PC-3 (cell line): ENCODE measurements at regions not wholly inside any gene's neighbourhood (a gene's known extent, or its start where the extent isn't known, plus 50 kb on each side); places are given as distances from the start of the nearest gene placed in this dataset.
A peak's percentile ranks its signal among the peaks of the same experiment; 100 is the strongest.

Source experiments
- ATAC-seq: fragments of 200-7000 bp; cut with Tn5 transposase; 2 replicates; pipeline ENCODE4 v1.9.1; 2020; ENCODE audit warnings: mild to moderate bottlenecking, moderate library complexity
- BruUV-seq: library from RNA; stranded (reverse); fragments of 400-500 nt; replicated peaks from 2 replicates; lab custom pipeline; 2021; lab: Mats Ljungman, UMichigan
- CTCF ChIA-PET: fragments of 300-600 bp; sonication (Branson Sonifier 250); formaldehyde crosslinking; loops from one replicate; lab custom pipeline; 2022; ENCODE audit warnings: antibody characterized with exemption; lab: Charles Lee
- POLR2A ChIA-PET: fragments of 300-600 bp; sonication (Branson Sonifier 250); formaldehyde crosslinking; loops from one replicate; lab custom pipeline; 2022; ENCODE audit warnings: antibody characterized with exemption; ENCODE audit not compliant: unreplicated experiment; lab: Charles Lee
- DNase-seq: peaks from one replicate; pipeline ENCODE4 v3.0.0-alpha.2; 2015
- H2AFZ ChIP-seq: fragments of 300-600 bp; sonication (generic); 2 replicates; pipeline ENCODE4 v1.6.0; 2016; ENCODE audit warnings: antibody characterized with exemption, low read length
- H3F3A ChIP-seq: fragments of 300-600 bp; sonication (generic); one replicate; pipeline ENCODE4 v1.6.0; 2017; ENCODE audit warnings: antibody characterized with exemption, low read length, control low read depth, mild to moderate bottlenecking; ENCODE audit not compliant: unreplicated experiment
- H3K27ac ChIP-seq: fragments of 300-600 bp; sonication (generic); 2 replicates; pipeline ENCODE4 v1.5.1; 2016; ENCODE audit warnings: mild to moderate bottlenecking, low read length
- H3K27me3 ChIP-seq: fragments of 300-600 bp; sonication (generic); 2 replicates; pipeline ENCODE4 v1.6.1; 2016; ENCODE audit warnings: low read length, mixed read lengths
- H3K36me3 ChIP-seq: fragments of 300-600 bp; sonication (generic); 2 replicates; pipeline ENCODE4 v1.6.1; 2016; ENCODE audit warnings: low read depth, mixed run types, low read length, mixed read lengths
- H3K4me1 ChIP-seq: fragments of 300-600 bp; sonication (generic); 2 replicates; pipeline ENCODE4 v1.5.1; 2016; ENCODE audit warnings: low read length; ENCODE audit not compliant: insufficient read depth
- H3K4me2 ChIP-seq: fragments of 300-600 bp; sonication (generic); 2 replicates; pipeline ENCODE4 v1.6.0; 2016; ENCODE audit warnings: low read length
- H3K4me3 ChIP-seq: fragments of 300-600 bp; sonication (generic); 2 replicates; pipeline ENCODE4 v1.5.1; 2016; ENCODE audit warnings: mild to moderate bottlenecking, low read length, mixed read lengths
- H3K79me2 ChIP-seq: fragments of 300-600 bp; sonication (generic); 2 replicates; pipeline ENCODE4 v1.6.1; 2017; ENCODE audit warnings: low read length, mixed read lengths
- H3K9ac ChIP-seq: fragments of 300-600 bp; sonication (generic); 2 replicates; pipeline ENCODE4 v1.6.0; 2016; ENCODE audit warnings: mild to moderate bottlenecking, low read length
- H3K9me2 ChIP-seq: fragments of 300-600 bp; sonication (generic); replicated peaks from 2 replicates; pipeline ENCODE4 v1.6.1; 2016; ENCODE audit warnings: mixed run types, low read length, mixed read lengths
- H3K9me3 ChIP-seq: fragments of 300-600 bp; sonication (generic); 2 replicates; pipeline ENCODE4 v1.6.1; 2016; ENCODE audit warnings: low read length, mixed read lengths
- H4K20me1 ChIP-seq: fragments of 300-600 bp; sonication (generic); 2 replicates; pipeline ENCODE4 v1.6.1; 2016; ENCODE audit warnings: low read length, mixed read lengths
- CTCF ChIP-seq: fragments of 300-600 bp; sonication (generic); conservative IDR thresholded peaks from 2 replicates; pipeline ENCODE4 v1.5.1; 2017; ENCODE audit warnings: antibody characterized with exemption, low read depth, mild to moderate bottlenecking, low read length
- EZH2 ChIP-seq: fragments of 300-600 bp; sonication (generic); IDR thresholded peaks from one replicate; pipeline ENCODE4 v1.6.1; 2017; ENCODE audit warnings: antibody characterized with exemption, mild to moderate bottlenecking, low read length; ENCODE audit not compliant: unreplicated experiment
- EZH2phosphoT487 ChIP-seq: fragments of 300-600 bp; sonication (generic); IDR thresholded peaks from 2 replicates; pipeline ENCODE4 v1.6.1; 2018; ENCODE audit warnings: mild to moderate bottlenecking, antibody characterized with exemption, low read length, borderline replicate concordance
- intact Hi-C: fragments of 100-400 bp; cut with micrococcal nuclease; formaldehyde crosslinking; loops from 2 replicates; pipeline ENCODE4 v1.9.0; 2023

DNA sequence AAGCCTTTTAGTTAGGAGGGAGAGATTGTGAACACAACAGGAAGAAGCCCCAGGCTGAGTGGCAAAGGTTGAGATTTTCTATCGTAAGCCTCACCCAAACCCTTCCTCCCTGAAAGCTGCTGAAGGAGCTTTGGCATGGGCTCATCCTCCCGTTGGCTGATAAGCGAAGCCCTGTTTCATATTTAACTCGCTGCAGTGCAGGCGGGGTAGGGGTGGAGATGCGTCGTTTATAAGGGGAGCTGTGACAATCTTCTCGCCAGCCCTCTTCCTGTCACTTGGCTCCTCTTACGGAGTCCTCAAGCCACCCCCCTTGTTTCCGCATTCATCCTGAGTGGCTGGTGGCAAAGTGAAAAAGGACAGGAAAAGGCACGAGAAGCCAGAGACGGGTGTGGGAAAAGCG lies 137.0 kb downstream of the OR4C45 start:
- no TSS peak for BruUV-seq
- Histone ChIP-seq H3F3A (no peaks in the 10 kb centered on the region), H4K20me1 (no peaks in the 10 kb centered on the region), H3K79me2 (no peaks in the 10 kb centered on the region), H2AFZ (no peak overlapping the region), H3K4me3 (no peak overlapping the region), H3K4me1 (no peaks in the 10 kb centered on the region), H3K9me3 (no peaks in the 10 kb centered on the region), H3K27ac (no peak overlapping the region), H3K36me3 (no peaks in the 10 kb centered on the region), H3K9ac (no peak overlapping the region), H3K9me2 (no peaks in the 10 kb centered on the region), H3K27me3 (no peaks in the 10 kb centered on the region), H3K4me2 (no peak overlapping the region)
- ATAC-seq (no peak), DNase-seq (no peak)
- no peak for TF ChIP-seq EZH2
- no peak for TF ChIP-seq CTCF
- no peak for TF ChIP-seq EZH2phosphoT487
- intact Hi-C loops = no loop called here
- POLR2A ChIA-PET = no interaction called here
- CTCF ChIA-PET = no interaction called here

DNA sequence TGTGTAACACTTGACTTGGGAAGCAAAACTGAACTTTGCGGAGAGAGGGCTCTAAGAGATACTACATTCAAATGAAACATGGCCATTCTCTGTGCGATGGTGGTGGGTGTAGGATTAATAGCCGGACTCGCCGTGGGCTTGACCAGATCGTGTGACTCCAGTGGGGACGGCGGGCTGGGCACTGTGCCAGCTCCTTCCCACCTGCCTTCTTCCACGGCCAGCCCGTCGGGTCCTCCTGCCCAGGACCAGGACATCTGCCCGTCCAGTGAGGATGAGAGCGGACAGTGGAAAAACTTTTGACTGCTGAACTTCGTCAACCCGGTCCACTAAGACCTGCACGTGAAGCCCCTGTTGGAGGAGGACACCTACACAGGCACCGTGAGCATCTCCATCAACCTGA lies 137.4 kb downstream of the OR4C45 start:
- ATAC-seq = no peak
- BruUV-seq = no TSS peak
- Histone ChIP-seq H3K4me3 (no peak overlapping the region), H3K36me3 (no peaks in the 10 kb centered on the region), H3K9ac (no peak overlapping the region), H3K27ac (no peak overlapping the region), H2AFZ (no peak overlapping the region), H3K4me2 (no peak overlapping the region), H3K9me2 (no peaks in the 10 kb centered on the region), H3K79me2 (no peaks in the 10 kb centered on the region), H4K20me1 (no peaks in the 10 kb centered on the region), H3K4me1 (no peaks in the 10 kb centered on the region), H3K27me3 (no peaks in the 10 kb centered on the region), H3K9me3 (no peaks in the 10 kb centered on the region), H3F3A (no peaks in the 10 kb centered on the region)
- intact Hi-C loops = no loop called here
- DNase-seq = no peak
- ChIA-PET CTCF (no interaction called here), POLR2A (no interaction called here)
- TF ChIP-seq EZH2 (no peak), CTCF (no peak), EZH2phosphoT487 (no peak)

- no peak overlapping the region for H3K4me3 ChIP-seq
- H3F3A ChIP-seq = no peaks in the 10 kb centered on the region
- no peak overlapping the region for H3K4me2 ChIP-seq
- intact Hi-C loops = no loop called here
- H2AFZ ChIP-seq = no peak overlapping the region
- POLR2A ChIA-PET = no interaction called here
- H3K9me3 ChIP-seq = no peaks in the 10 kb centered on the region
- CTCF ChIA-PET = no interaction called here
- H3K9ac ChIP-seq = no peak overlapping the region
- H3K36me3 ChIP-seq = no peaks in the 10 kb centered on the region
- no peaks in the 10 kb centered on the region for H4K20me1 ChIP-seq
- peak; percentile 47 for TF ChIP-seq CTCF
- TF ChIP-seq EZH2 = no peak
- BruUV-seq = no TSS peak
- no peak overlapping the region for H3K27ac ChIP-seq
- H3K4me1 ChIP-seq = no peaks in the 10 kb centered on the region
- H3K27me3 ChIP-seq = no peaks in the 10 kb centered on the region
- H3K9me2 ChIP-seq = no peaks in the 10 kb centered on the region
- no peaks in the 10 kb centered on the region for H3K79me2 ChIP-seq
- DNase-seq = peak; percentile 55
- no peak; the same call in 1 of the 2 replicates for ATAC-seq
Observed at GRCh38 chr11:50174189-50174588, 141.5 kb downstream of the OR4C45 start.
